Stimulated activated CD8-positive, alpha-beta memory T cell treated with anti-CD3 and anti-CD28 coated beads, Interleukin-15, amount 100 ng/mL, for 1 hour (primary cell): ENCODE measurements at regions not wholly inside any gene's neighbourhood (a gene's known extent, or its start where the extent isn't known, plus 50 kb on each side); places are given as distances from the start of the nearest gene placed in this dataset.

Experiments used
- DNase-seq: peaks from one replicate; pipeline ENCODE4 v3.0.0-alpha.2; 2020; ENCODE audit warnings: low read depth

DNA sequence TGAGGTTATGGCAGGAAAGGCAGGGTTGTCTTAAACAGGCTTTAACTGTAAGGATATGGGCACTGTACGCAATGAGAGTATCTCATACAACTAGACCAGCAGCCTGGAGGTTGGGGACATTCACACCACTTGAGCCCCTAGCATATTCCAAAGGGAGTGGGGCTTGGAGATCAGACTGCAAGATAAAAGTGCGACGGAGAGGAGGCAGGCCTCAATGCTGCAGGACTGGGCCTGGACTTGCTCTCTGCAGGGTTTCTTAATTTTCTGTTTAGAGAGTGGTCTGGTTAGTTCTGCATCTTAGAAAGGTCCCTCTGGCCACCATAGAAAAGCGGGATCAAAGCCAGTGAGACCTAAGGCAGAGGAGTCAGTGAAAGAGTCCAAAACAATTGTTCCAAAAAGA lies 357.7 kb upstream of the NR2F2 start:
- DNase-seq, result no peak

- no peak for DNase-seq
Measured at GRCh38 chr15:95973566-95974256, 356.8 kb upstream of the NR2F2 start.

DNA sequence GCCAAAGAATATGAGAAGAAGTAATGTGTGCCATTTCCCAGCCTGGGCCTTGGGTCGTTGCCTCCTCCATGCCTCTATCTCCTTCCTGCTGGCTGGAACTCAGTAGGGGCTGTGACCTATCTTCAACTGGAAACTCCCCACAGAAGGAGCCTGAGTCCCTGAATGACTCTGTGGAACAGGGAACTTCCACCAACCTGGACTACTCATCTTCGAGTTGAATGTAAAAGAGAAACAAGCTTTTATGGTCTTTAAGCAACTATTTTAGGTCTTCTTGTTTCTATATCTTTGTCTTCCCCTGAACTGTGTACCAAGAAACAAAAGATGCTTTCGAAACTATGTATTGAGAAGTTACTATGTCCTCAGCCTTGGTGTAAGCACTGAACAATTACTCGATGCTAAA lies 355.3 kb upstream of the NR2F2 start:
- DNase-seq, result no peak

- DNase-seq, result no peak
Measured at GRCh38 chr15:95979286-95979685, 351.2 kb upstream of the NR2F2 start.

DNA sequence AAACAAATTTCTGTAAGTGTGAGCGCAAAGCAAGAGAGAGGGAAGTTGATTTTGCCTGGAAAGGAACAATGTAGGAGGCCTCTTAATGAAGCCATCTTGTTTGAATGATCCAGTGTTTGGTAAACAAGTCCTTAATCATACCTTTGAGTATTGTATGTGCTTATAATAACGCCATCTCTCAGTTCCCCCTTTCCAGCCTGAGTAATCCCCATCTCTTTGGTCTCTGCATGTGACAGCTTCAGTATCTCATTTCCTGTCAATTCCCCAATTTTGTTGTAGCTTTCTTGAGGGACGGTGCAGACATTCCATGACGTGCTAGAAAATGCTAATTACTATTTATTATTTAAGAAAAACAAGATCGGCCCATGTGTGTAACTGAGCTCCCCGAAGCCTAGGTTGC lies 349.3 kb upstream of the NR2F2 start:
- DNase-seq, result no peak

- no peak for DNase-seq
Measured at GRCh38 chr15:95987299-95987698, 343.2 kb upstream of the NR2F2 start.

GRCh38 chr15:95987886-95988573 lies 342.5 kb upstream of the NR2F2 start:
- no peak for DNase-seq

DNA sequence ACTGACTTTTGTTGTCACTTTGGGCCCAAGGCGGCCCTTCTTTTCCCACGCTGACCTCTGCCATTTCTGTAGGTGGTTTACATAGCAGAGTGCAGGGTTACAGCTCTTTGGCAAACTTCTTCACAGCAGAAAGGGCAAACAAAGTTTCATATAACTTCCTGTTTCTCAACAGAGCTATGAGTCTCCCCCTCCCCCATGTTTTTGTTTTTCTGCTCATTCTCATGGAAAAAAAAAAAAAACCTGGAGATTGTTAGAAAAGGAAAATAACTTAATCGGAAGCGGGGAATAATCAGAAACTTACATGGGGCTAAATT lies 342.0 kb upstream of the NR2F2 start:
- DNase-seq, result no peak

DNA sequence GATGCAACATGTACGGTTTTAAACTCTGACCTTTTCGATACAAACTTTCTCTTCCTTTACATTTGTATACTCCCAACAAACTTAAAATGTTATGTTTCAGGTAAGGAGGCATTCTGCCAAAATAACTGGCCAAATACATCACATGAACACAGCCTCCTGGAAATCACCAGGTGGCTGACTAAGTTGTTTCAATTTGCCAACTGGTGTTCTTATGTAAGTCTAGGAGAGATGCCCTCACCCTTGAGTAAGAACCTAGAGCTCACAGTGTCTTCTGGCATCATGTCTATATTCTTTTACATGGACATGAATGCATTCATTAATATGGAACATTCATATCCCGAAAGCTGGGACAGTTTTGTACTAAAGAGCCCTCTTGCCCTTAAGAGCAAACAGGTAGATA lies 341.1 kb upstream of the NR2F2 start:
- no peak for DNase-seq

GRCh38 chr15:95990833-95991232 lies 339.7 kb upstream of the NR2F2 start:
- DNase-seq, result no peak

GRCh38 chr15:95994418-95994817 lies 336.1 kb upstream of the NR2F2 start:
- DNase-seq, result no peak

GRCh38 chr15:95995375-95996168 lies 334.9 kb upstream of the NR2F2 start:
- no peak for DNase-seq

DNA sequence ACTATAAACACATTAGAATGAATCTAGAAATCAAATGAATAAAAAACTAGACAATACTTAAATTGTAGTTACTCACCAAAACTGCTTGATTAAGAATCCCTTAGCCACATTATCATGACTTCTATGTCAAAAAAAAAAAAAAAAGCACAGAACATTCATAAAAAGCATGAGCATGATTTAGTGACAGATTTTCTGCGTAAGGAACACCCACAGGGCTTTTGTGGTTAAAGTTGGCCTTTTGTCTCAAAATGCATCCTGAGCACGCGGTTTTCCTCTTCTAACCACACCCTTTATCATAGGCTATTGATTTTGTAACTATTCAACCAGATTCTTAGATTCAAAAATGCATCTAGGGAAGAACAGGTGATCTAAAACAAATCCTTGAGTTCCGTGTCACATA lies 334.0 kb upstream of the NR2F2 start:
- DNase-seq, result no peak

DNA sequence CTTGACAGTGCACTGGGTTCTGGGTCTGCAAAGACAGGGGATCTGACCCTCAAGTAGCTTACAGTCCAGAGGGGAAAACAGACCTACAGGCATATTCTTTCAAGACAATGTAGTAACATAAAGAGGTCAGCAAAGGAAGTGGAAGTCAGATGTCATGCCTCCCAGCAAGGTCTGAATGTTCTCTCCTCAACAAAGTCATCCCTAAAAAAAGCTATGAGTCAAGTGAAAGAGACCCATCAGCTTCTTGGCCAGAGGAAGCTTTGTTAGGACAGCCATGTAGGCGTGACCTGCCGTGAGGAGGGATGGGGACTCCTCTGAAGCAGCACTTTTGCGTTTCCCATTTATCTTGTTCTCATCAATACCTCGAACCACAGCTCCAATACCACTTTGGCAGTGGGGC lies 331.6 kb upstream of the NR2F2 start:
- DNase-seq, result no peak

GRCh38 chr15:96002890-96003859 lies 327.3 kb upstream of the NR2F2 start:
- no peak for DNase-seq

DNA sequence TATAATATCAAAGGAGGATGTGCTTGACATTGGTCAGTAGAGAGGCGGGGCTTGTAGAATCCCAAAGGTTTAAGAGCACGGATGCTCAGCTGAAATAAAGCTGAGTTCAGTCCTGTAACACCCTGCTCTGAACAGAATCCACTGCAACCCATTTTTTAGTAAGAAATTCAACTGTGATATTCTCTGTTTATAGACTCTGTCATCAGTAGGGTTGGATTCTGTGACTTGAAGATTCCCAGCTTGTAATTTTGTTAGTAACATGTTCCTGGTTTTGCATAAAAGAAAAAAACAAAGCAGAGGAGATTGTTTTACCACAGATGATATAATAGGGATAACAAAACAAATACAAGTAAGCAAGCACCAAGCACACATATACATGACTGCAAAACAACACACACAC lies 324.6 kb upstream of the NR2F2 start:
- DNase-seq, result no peak

DNA sequence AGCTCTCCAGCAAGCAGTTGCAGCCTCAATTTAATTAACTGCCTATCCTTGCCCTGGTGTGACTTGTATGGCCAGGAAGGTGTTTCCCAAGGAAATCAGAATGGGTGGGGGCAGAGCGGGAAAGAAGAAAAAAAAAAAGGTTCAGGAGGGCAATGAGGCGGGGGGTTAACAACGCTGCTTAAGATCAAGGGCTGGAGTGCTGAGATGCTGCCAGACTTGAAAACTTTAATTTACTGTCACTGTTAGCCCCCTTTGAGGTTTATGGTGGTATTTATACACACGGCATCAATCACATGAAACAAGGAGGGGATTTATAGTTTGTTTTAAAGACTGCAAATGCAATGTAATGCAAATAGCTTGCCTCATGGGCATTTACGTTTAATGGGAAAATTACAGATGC lies 319.4 kb upstream of the NR2F2 start:
- DNase-seq, result no peak

GRCh38 chr15:96014939-96015338 lies 315.6 kb upstream of the NR2F2 start:
- DNase-seq, result no peak

DNA sequence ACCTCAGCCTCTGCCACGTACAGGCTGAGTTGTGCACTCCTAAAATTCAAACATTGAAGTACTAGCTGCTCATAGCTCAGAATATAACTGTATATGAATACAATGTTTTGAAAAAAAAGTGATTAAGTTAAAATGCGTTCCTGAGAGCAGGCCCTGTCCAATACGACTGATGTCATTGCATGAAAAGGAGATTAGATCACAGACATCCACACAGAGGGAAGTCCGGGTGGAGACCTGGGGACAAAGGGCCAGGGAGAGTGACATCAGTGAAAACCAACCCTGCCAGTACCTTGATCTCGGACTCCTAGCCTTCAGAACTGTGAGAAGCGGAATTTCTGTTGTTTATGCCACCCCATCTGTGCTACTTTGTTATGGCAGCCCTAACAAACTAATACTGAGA lies 311.4 kb upstream of the NR2F2 start:
- no peak for DNase-seq

DNA sequence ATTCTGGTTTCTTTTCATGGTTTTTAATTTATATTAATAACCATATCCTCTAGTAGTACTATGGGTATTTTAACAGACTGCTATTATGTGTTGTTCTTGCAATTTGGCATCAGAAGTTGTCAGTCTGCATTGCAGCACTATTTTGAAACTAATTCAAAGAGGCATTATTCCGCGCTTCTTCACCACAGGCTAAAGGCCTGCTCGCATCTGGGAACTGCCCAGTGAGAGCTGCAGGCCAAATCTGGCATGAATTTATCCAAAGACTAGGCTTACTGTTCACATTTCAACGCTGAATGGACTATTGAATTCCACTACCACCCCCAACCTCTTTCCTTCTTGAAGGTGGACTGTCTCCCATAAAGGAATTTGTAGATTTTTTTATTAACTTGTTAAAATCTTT lies 310.4 kb upstream of the NR2F2 start:
- DNase-seq, result no peak

DNA sequence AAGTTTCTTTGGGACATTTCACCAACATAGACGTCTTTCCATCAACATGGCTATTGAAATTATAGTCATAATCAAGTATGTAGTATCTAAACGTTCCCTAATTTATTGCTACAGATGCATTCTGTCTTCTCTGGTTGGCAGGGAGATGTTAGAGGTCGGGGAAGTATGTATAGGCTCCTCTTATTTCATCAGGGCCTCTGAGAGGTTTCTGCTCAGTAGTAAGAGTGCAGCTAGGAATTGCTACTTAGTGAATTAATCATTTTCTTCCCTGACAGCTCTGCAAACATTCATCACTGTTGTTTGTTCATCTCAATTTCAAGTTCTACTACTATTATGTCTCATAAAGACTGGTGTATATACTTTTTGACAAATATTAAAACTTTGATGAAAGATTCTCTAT lies 309.7 kb upstream of the NR2F2 start:
- DNase-seq, result no peak

- no peak for DNase-seq
Measured at GRCh38 chr15:96023081-96023480, 307.4 kb upstream of the NR2F2 start.
